T47D (cell line): ENCODE measurements at regions not wholly inside any gene's neighbourhood (a gene's known extent, or its start where the extent isn't known, plus 50 kb on each side); places are given as distances from the start of the nearest gene placed in this dataset.

Source experiments
- DNase-seq, 2 experiments: peaks; one replicate each; pipeline versions ENCODE4 v3.0.0 to v3.0.0-alpha.2; 2011 to 2012; ENCODE audit warnings: low read depth in 1 of 2, low spot score in 1 of 2
- JUND ChIP-seq: IDR thresholded peaks from 2 replicates; pipeline ENCODE4 v1.6.1; 2012; ENCODE audit warnings: low read depth
- in situ Hi-C: cut with HindIII; loops from 2 replicates; pipeline ENCODE4 v1.10.0; 2016; ENCODE audit warnings: low sequenced_read_pairs, low pct_unique_long_range_greater_than_20kb

GRCh38 chr3:89586256-89586655 lies 478.8 kb downstream of the EPHA3 start:
- no peak for TF ChIP-seq JUND
- in situ Hi-C loops: no loop called here
- no peak for DNase-seq

GRCh38 chr3:89586676-89587075 lies 479.3 kb downstream of the EPHA3 start:
- in situ Hi-C loops: no loop called here
- DNase-seq: no peak
- no peak for TF ChIP-seq JUND

GRCh38 chr3:89606151-89606550 lies 498.7 kb downstream of the EPHA3 start:
- in situ Hi-C loops: no loop called here
- TF ChIP-seq JUND: no peak
- no peak for DNase-seq

- DNase-seq: no peak
- in situ Hi-C loops: no loop called here
- no peak for TF ChIP-seq JUND
Observed at GRCh38 chr3:89612027-89612426, 504.6 kb downstream of the EPHA3 start.

- in situ Hi-C loops: no loop called here
- TF ChIP-seq JUND: no peak
- DNase-seq: peak in 1 of 2 experiments; percentile 2
Observed at GRCh38 chr3:89613241-89613640, 505.8 kb downstream of the EPHA3 start.

- DNase-seq: no peak
- no peak for TF ChIP-seq JUND
- in situ Hi-C loops: no loop called here
Observed at GRCh38 chr3:89617706-89618105, 510.3 kb downstream of the EPHA3 start.

GRCh38 chr3:89619263-89619662 lies 511.8 kb downstream of the EPHA3 start:
- no peak for DNase-seq
- no peak for TF ChIP-seq JUND
- in situ Hi-C loops: no loop called here

- in situ Hi-C loops: no loop called here
- TF ChIP-seq JUND: no peak
- DNase-seq: no peak
Observed at GRCh38 chr3:89622063-89622700, 514.8 kb downstream of the EPHA3 start.

- in situ Hi-C loops: no loop called here
- TF ChIP-seq JUND: no peak
Observed at GRCh38 chr3:89624494-89624893, 517.1 kb downstream of the EPHA3 start.

GRCh38 chr3:89625945-89626344 lies 518.5 kb downstream of the EPHA3 start:
- no peak for TF ChIP-seq JUND
- in situ Hi-C loops: no loop called here
- DNase-seq: no peak

More at GRCh38 chr3:89624494-89624893, 517.1 kb downstream of the EPHA3 start:
- DNase-seq: no peak

GRCh38 chr3:89628856-89629670 lies 521.6 kb downstream of the EPHA3 start:
- TF ChIP-seq JUND: no peak
- in situ Hi-C loops: no loop called here
- peak in 1 of 2 experiments; percentile 50 for DNase-seq

- in situ Hi-C loops: no loop called here
- no peak for TF ChIP-seq JUND
- DNase-seq: no peak
Observed at GRCh38 chr3:89635137-89635536, 527.7 kb downstream of the EPHA3 start.

GRCh38 chr3:89644716-89645115 lies 537.3 kb downstream of the EPHA3 start:
- no peak for DNase-seq
- TF ChIP-seq JUND: no peak
- in situ Hi-C loops: no loop called here
